DND-41 (cell line): ENCODE measurements at regions not wholly inside any gene's neighbourhood (a gene's known extent, or its start where the extent isn't known, plus 50 kb on each side); places are given as distances from the start of the nearest gene placed in this dataset.

Experiments used
- ATAC-seq: fragments of 200-7000 bp; cut with Tn5 transposase; 3 replicates; pipeline ENCODE4 v1.9.1; 2021; ENCODE audit warnings: low read depth; ENCODE audit not compliant: insufficient read depth
- DNase-seq: peaks from one replicate; pipeline ENCODE4 v3.0.0-alpha.2; 2020
- H2AFZ ChIP-seq: 2 replicates; pipeline ENCODE4 v1.6.0; 2012; ENCODE audit warnings: low read depth, low read length
- H3K27ac ChIP-seq: 2 replicates; pipeline ENCODE4 v1.5.1; 2012; ENCODE audit warnings: low read length, inconsistent platforms
- H3K27me3 ChIP-seq: fragments of 200-600 bp; sonication (generic); 2 replicates; pipeline ENCODE4 v1.6.0; 2012; ENCODE audit warnings: low read length, mild to moderate bottlenecking, inconsistent platforms; ENCODE audit not compliant: insufficient read depth, poor library complexity
- H3K36me3 ChIP-seq: 2 replicates; pipeline ENCODE4 v1.5.1; 2012; ENCODE audit warnings: low read length, inconsistent platforms; ENCODE audit not compliant: insufficient read depth
- H3K4me1 ChIP-seq: 2 replicates; pipeline ENCODE4 v1.5.1; 2012; ENCODE audit warnings: mild to moderate bottlenecking, low read length; ENCODE audit not compliant: insufficient read depth
- H3K4me2 ChIP-seq: 2 replicates; pipeline ENCODE4 v1.6.0; 2012; ENCODE audit warnings: mild to moderate bottlenecking, moderate library complexity, low read length, inconsistent platforms; ENCODE audit not compliant: insufficient read depth
- H3K4me3 ChIP-seq, 2 experiments: fragments of 200-600 bp in 1 of 2; shearing (Covaris generic) in 1 of 2; 2 replicates each; pipeline ENCODE4 v1.5.1; 2012 to 2016; ENCODE audit warnings: inconsistent platforms in 2 of 2, low read length in 2 of 2, mild to moderate bottlenecking in 2 of 2, low read depth in 1 of 2, moderate library complexity in 1 of 2
- H3K79me2 ChIP-seq: 2 replicates; pipeline ENCODE4 v1.6.0; 2012; ENCODE audit warnings: low read length, inconsistent platforms; ENCODE audit not compliant: insufficient read depth
- H3K9ac ChIP-seq: 2 replicates; pipeline ENCODE4 v1.6.0; 2012; ENCODE audit warnings: low read depth, mild to moderate bottlenecking, inconsistent platforms, low read length, moderate library complexity
- H3K9me3 ChIP-seq: 2 replicates; pipeline ENCODE4 v1.5.1; 2012; ENCODE audit warnings: low read length, moderate library complexity, mild to moderate bottlenecking, inconsistent platforms; ENCODE audit not compliant: insufficient read depth, severe bottlenecking
- H4K20me1 ChIP-seq: 2 replicates; pipeline ENCODE4 v1.6.0; 2012; ENCODE audit warnings: low read length; ENCODE audit not compliant: insufficient read depth
- EZH2 ChIP-seq: IDR thresholded peaks from 3 replicates; pipeline ENCODE4 v1.6.1; 2012; ENCODE audit warnings: borderline replicate concordance, low read depth, mild to moderate bottlenecking, moderate library complexity, low read length, inconsistent platforms; ENCODE audit not compliant: severe bottlenecking
- TF ChIP-seq, protein P1 (sequence below): IDR thresholded peaks from 2 replicates; pipeline ENCODE4 v1.5.1; 2012; ENCODE audit warnings: borderline replicate concordance, low read length, moderate library complexity, mild to moderate bottlenecking; ENCODE audit not compliant: poor library complexity, severe bottlenecking; ENCODE audit errors: extremely low read depth

GRCh38 chr4:81375745-81376144 is 96.0 kb downstream of the RASGEF1B start:
- H3K79me2 ChIP-seq = no peaks in the 10 kb centered on the region
- H3K9ac ChIP-seq = no peak overlapping the region
- H3K27me3 ChIP-seq = no peaks in the 10 kb centered on the region
- DNase-seq = no peak
- no peak overlapping the region for H3K4me2 ChIP-seq
- no peaks in the 10 kb centered on the region for H4K20me1 ChIP-seq
- no peaks in the 10 kb centered on the region for H3K4me1 ChIP-seq
- H2AFZ ChIP-seq = no peak overlapping the region
- H3K27ac ChIP-seq = no peak overlapping the region
- ATAC-seq = no peak
- no peaks in the 10 kb centered on the region for H3K9me3 ChIP-seq
- no peak for TF ChIP-seq EZH2
- TF ChIP-seq, protein P1, sequence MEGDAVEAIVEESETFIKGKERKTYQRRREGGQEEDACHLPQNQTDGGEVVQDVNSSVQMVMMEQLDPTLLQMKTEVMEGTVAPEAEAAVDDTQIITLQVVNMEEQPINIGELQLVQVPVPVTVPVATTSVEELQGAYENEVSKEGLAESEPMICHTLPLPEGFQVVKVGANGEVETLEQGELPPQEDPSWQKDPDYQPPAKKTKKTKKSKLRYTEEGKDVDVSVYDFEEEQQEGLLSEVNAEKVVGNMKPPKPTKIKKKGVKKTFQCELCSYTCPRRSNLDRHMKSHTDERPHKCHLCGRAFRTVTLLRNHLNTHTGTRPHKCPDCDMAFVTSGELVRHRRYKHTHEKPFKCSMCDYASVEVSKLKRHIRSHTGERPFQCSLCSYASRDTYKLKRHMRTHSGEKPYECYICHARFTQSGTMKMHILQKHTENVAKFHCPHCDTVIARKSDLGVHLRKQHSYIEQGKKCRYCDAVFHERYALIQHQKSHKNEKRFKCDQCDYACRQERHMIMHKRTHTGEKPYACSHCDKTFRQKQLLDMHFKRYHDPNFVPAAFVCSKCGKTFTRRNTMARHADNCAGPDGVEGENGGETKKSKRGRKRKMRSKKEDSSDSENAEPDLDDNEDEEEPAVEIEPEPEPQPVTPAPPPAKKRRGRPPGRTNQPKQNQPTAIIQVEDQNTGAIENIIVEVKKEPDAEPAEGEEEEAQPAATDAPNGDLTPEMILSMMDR = no peak
- H3K36me3 ChIP-seq = no peaks in the 10 kb centered on the region
- no peak overlapping the region for H3K4me3 ChIP-seq

GRCh38 chr4:81369886-81370285 is 101.8 kb downstream of the RASGEF1B start:
- no peaks in the 10 kb centered on the region for H4K20me1 ChIP-seq
- no peak overlapping the region for H2AFZ ChIP-seq
- no peak overlapping the region for H3K4me2 ChIP-seq
- H3K9me3 ChIP-seq = no peaks in the 10 kb centered on the region
- H3K4me1 ChIP-seq = no peaks in the 10 kb centered on the region
- H3K4me3 ChIP-seq = no peak overlapping the region
- TF ChIP-seq, protein P1 = no peak
- TF ChIP-seq EZH2 = no peak
- no peak for ATAC-seq
- H3K36me3 ChIP-seq = no peaks in the 10 kb centered on the region
- no peak for DNase-seq
- H3K9ac ChIP-seq = no peak overlapping the region
- no peak overlapping the region for H3K27ac ChIP-seq
- H3K79me2 ChIP-seq = no peaks in the 10 kb centered on the region
- no peaks in the 10 kb centered on the region for H3K27me3 ChIP-seq

- TF ChIP-seq, protein P1 = no peak
- TF ChIP-seq EZH2 = no peak
- no peak overlapping the region for H3K4me2 ChIP-seq
- no peaks in the 10 kb centered on the region for H3K9me3 ChIP-seq
- no peaks in the 10 kb centered on the region for H3K79me2 ChIP-seq
- no peak overlapping the region for H3K27ac ChIP-seq
- no peak overlapping the region for H3K4me3 ChIP-seq
- no peaks in the 10 kb centered on the region for H3K27me3 ChIP-seq
- no peaks in the 10 kb centered on the region for H4K20me1 ChIP-seq
- no peak for ATAC-seq
- no peaks in the 10 kb centered on the region for H3K36me3 ChIP-seq
- no peak overlapping the region for H3K9ac ChIP-seq
- H2AFZ ChIP-seq = no peak overlapping the region
- no peak for DNase-seq
- H3K4me1 ChIP-seq = no peaks in the 10 kb centered on the region
These were observed 104.9 kb downstream of the RASGEF1B start for GRCh38 chr4:81366779-81367178.

DNA sequence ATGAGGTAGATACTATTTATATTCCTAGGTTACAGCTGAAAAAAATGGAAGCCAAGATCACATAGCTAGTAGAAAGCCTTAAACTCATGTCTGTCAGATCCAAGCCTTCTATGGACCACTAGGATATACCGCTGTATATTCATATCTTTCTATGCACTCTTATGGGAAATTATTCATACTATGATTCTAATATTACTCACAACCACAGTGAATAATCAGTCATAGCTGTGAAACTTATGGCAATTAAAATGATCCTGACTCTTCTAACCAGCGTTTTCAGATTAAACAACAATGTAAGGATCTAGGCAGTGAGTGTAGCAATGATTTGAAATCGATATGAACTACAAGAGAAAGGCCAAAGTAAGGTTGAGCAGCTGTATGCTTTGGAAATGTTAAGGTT is 111.0 kb downstream of the RASGEF1B start:
- Histone ChIP-seq H3K27me3 (peaks cover 4% of the 10 kb centered on the region), H3K4me2 (no peak overlapping the region), H3K27ac (no peak overlapping the region), H3K4me3 (no peak overlapping the region), H3K79me2 (no peaks in the 10 kb centered on the region), H4K20me1 (no peaks in the 10 kb centered on the region), H3K9me3 (no peaks in the 10 kb centered on the region), H3K9ac (no peak overlapping the region), H3K36me3 (no peaks in the 10 kb centered on the region), H2AFZ (no peak overlapping the region), H3K4me1 (no peaks in the 10 kb centered on the region)
- TF ChIP-seq, protein P1 = no peak
- TF ChIP-seq EZH2 = no peak
- no peak for ATAC-seq
- no peak for DNase-seq
